Pancreas (tissue), 10 donors: ENCODE measurements at regions not wholly inside any gene's neighbourhood (a gene's known extent, or its start where the extent isn't known, plus 50 kb on each side); places are given as distances from the start of the nearest gene placed in this dataset.
A peak's percentile ranks its signal among the peaks of the same experiment; 100 is the strongest.

Experiments used
- ATAC-seq, 4 donors: fragments of 200-7000 bp; cut with Tn5 transposase; one replicate each; pipeline versions ENCODE4 v1.8.0 to v1.9.1; 2020; ENCODE audit warnings: mild to moderate bottlenecking in 4 of 4, moderate library complexity in 4 of 4
- DNase-seq, 6 donors: peaks; one replicate each; pipeline ENCODE4 v3.0.0-alpha.2; 2020
- FAIRE-seq: peaks from 2 replicates; lab custom pipeline; 2012; peaks lifted over from hg19 to GRCh38; lab: Jason Lieb, UNC
- H3K27ac ChIP-seq, 4 donors: fragments of 200-600 bp; sonication (generic); 1 replicate in 3 of 4; 2 replicates in 1 of 4; pipeline versions ENCODE4 v1.5.0 to v1.8.0; 2020
- H3K27me3 ChIP-seq, 4 donors: fragments of 200-600 bp; one replicate each; pipeline ENCODE4 v1.8.0; 2021
- H3K36me3 ChIP-seq, 3 donors: fragments of 200-600 bp; sonication (generic) in 1 of 3; one replicate each; pipeline versions ENCODE4 v1.5.0 to v1.8.0; 2020 to 2021
- H3K4me1 ChIP-seq, 3 donors: fragments of 200-600 bp; one replicate each; pipeline ENCODE4 v1.8.0; 2021
- H3K4me3 ChIP-seq, 4 donors: fragments of 200-600 bp; sonication (generic) in 2 of 4; one replicate each; pipeline versions ENCODE4 v1.5.0 to v1.8.0; 2020 to 2021
- H3K9me3 ChIP-seq, 4 donors: fragments of 200-600 bp; one replicate each; pipeline ENCODE4 v1.8.0; 2021
- WGBS, 2 donors: extraction: QIAGEN DNeasy Blood & Tissue Kit; methylation state at CpG; one replicate each; pipeline ENCODE4 v1.1.7; 2013; 5-methylcytosine and 5-hydroxymethylcytosine counted together
- intact Hi-C, 3 donors: fragments of 100-400 bp; cut with DNase I; formaldehyde crosslinking; loops; one replicate each; pipeline versions ENCODE4 v1.11.1 to v1.14.2; 2022
- TF ChIP-seq, protein P1 (sequence below), 4 donors: fragments of 200-600 bp; sonication (generic) in 3 of 4; IDR thresholded peaks; one replicate each; pipeline versions ENCODE4 v1.5.0 to v1.8.0; 2021; ENCODE audit warnings: antibody characterized with exemption in 4 of 4
- donor health status: healthy with polysubstance abuse.
- donor health status: DM: no; HTN: no; CAD: no; lungs with moderate emphysema.
- donor health status: DM: no; HTN: no; CAD: no.
- donor health status: control.
- donor health status: control.
- donor health status: Bipolar disorder and iron deficiency.
- donor health status: DM: yes; HTN: yes; CAD: no.
- donor health status: DM: no; HTN: no; CAD: no.
- donor health status: DM: no; HTN: no; CAD: no.
- donor health status: DM: yes; HTN: yes; CAD: no.

DNA sequence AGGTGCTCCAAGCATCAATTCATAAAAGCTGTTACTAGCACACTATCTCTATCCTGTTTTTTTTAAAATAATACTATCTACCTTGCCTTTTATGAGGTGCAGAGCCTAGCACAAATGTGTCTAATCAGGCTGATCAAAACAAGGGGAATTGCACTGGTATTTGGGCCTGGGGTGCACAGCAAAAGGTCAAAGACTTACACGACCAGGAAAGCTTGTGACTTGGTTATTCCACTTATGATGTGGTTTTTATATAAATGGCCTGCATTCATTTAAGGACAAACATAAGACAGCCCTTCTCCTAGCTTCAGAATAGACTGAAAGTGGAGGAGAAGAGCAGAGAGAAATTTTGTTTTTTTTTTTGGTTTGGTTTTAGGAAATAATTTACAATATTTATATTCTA lies 98.4 kb upstream of the SGIP1 start:
- TF ChIP-seq, protein P1, sequence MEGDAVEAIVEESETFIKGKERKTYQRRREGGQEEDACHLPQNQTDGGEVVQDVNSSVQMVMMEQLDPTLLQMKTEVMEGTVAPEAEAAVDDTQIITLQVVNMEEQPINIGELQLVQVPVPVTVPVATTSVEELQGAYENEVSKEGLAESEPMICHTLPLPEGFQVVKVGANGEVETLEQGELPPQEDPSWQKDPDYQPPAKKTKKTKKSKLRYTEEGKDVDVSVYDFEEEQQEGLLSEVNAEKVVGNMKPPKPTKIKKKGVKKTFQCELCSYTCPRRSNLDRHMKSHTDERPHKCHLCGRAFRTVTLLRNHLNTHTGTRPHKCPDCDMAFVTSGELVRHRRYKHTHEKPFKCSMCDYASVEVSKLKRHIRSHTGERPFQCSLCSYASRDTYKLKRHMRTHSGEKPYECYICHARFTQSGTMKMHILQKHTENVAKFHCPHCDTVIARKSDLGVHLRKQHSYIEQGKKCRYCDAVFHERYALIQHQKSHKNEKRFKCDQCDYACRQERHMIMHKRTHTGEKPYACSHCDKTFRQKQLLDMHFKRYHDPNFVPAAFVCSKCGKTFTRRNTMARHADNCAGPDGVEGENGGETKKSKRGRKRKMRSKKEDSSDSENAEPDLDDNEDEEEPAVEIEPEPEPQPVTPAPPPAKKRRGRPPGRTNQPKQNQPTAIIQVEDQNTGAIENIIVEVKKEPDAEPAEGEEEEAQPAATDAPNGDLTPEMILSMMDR (IDR thresholded peaks at IDR 0.05): no peak
- 42 to 47% methylated on average over 1 of the region's 1 CpG for WGBS, 2 donors

DNA sequence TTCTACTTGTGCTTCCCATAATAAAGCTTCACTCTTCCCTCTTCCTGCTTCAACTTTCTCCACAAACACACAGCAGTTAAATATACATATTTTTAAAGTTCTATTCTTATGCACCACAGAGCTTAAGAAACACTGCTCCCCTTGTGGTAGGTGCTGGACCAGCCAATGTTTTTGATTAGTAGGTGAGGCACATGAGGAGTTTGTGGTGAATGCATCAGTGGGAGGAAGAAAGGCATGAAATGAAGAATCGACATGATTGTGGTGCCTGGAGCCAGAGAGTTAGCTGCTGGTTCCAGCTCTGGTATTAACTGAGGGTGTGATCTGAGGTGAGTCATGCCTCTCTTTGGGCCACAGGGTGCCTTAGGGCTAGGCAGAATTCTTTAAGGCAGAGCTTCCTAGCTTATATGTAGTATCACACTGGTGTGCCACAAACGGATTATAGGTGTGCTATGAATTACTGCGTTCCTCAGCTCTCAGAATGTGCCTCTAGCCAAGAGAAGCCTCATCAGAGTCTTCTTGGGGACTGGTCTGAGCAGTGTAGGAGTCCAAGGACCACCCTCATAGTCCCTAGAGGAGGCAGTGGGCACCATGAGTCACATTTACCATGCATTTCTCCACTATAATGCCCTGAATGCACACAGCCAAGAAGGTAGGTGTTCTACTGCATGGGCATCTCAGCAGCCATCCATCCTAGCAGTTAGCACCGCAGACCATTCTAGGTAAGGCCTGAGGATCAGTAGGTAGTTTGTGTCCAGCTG lies 97.4 kb upstream of the SGIP1 start:
- H3K27ac ChIP-seq: no peak overlapping the region
- FAIRE-seq (no peak), ATAC-seq (no peak), DNase-seq (no peak)
- no peaks in the 10 kb centered on the region for H3K27me3 ChIP-seq
- WGBS, 2 donors: 69 to 78% methylated on average over 4 of the region's 4 CpGs
- TF ChIP-seq, protein P1 (IDR thresholded peaks at IDR 0.05): no peak
- H3K9me3 ChIP-seq: no peaks in the 10 kb centered on the region
- intact Hi-C loops: no loop called here
- no peak overlapping the region for H3K4me3 ChIP-seq
- H3K4me1 ChIP-seq: no peaks in the 10 kb centered on the region
- no peaks in the 10 kb centered on the region for H3K36me3 ChIP-seq

More for the DNA sequence above, 98.4 kb upstream of the SGIP1 start:
- no peak overlapping the region for H3K27ac ChIP-seq
- ATAC-seq: no peak
- H3K4me1 ChIP-seq: no peaks in the 10 kb centered on the region
- H3K9me3 ChIP-seq: no peaks in the 10 kb centered on the region
- no peak overlapping the region for H3K4me3 ChIP-seq
- no peak for FAIRE-seq
- intact Hi-C loops: no loop called here
- DNase-seq: no peak
- H3K27me3 ChIP-seq: no peaks in the 10 kb centered on the region
- no peaks in the 10 kb centered on the region for H3K36me3 ChIP-seq

DNA sequence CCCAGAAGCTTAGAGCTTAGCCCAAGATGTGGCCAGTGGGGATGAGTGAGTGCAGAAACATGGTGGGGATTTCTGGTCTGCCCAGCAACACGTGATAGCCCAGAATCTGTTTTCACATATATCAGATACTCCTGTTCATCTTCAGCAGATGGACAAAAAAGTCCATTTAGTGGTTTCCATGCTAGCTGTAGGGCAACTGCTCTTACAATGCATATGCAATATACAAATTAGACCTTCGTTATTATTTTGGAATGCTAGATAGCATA lies 96.9 kb upstream of the SGIP1 start:
- H3K4me3 ChIP-seq: no peak overlapping the region
- H3K27ac ChIP-seq: no peak overlapping the region
- H3K4me1 ChIP-seq: peaks cover 0 to 1% (median 0%) of the 10 kb centered on the region in 3 donors
- H3K9me3 ChIP-seq: no peaks in the 10 kb centered on the region
- no peak for DNase-seq
- TF ChIP-seq, protein P1 (IDR thresholded peaks at IDR 0.05): no peak
- FAIRE-seq: no peak
- WGBS, 2 donors: 52 to 63% methylated on average over 2 of the region's 2 CpGs
- no peaks in the 10 kb centered on the region for H3K36me3 ChIP-seq
- H3K27me3 ChIP-seq: no peaks in the 10 kb centered on the region
- ATAC-seq: no peak
- intact Hi-C loops: no loop called here

DNA sequence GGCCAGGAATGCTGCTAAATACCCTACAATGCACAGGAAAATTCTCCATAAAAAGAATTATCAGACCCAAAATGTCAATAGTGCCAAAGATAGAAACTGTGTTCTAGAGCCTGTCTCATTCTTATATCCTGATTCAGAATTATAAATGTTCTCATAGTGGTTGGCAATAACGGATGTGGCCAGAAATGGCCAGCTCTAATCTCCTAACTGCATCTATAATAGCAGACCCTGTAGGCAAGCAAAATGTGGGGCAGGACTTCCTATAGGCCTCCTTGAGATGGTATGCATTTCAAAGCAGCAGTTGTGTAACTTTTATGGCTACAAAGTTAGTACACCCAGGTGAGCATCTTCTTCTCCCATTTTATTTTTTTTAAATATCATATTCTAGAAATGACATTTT lies 95.9 kb upstream of the SGIP1 start:
- intact Hi-C loops: no loop called here
- ATAC-seq: no peak
- no peaks in the 10 kb centered on the region for H3K36me3 ChIP-seq
- no peaks in the 10 kb centered on the region for H3K27me3 ChIP-seq
- no peak for DNase-seq
- TF ChIP-seq, protein P1 (IDR thresholded peaks at IDR 0.05): no peak
- WGBS, 2 donors: 65 to 78% methylated on average over 1 of the region's 1 CpG
- no peak overlapping the region for H3K27ac ChIP-seq
- H3K4me3 ChIP-seq: no peak overlapping the region
- H3K9me3 ChIP-seq: no peaks in the 10 kb centered on the region
- FAIRE-seq: no peak
- H3K4me1 ChIP-seq: peaks cover 0 to 4% (median 0%) of the 10 kb centered on the region in 3 donors

DNA sequence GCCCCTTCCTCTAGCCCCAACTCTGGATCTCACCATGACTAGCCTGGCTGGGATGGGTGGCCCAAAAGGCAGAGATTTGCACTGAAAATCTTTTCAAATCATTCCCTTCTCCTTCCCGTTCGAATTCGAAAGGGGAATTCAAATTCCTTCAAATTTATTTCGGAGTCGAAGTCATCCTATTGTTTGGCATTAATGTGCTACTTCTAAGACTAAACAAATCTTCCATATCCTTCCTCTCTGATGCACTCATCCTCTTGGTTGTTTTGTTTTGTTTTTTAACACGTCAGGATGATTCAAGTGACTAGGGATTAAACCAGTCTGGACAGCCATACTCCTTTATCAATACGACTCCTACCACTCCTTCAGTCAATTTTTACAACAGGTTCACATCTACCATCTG lies 95.5 kb upstream of the SGIP1 start:
- DNase-seq: no peak
- WGBS, 2 donors: 64 to 83% methylated on average over 7 of the region's 7 CpGs
- no peaks in the 10 kb centered on the region for H3K27me3 ChIP-seq
- intact Hi-C loops: no loop called here
- H3K4me1 ChIP-seq: peaks cover 0 to 4% (median 0%) of the 10 kb centered on the region in 3 donors
- no peak for FAIRE-seq
- TF ChIP-seq, protein P1 (IDR thresholded peaks at IDR 0.05): no peak
- no peak for ATAC-seq
- no peaks in the 10 kb centered on the region for H3K9me3 ChIP-seq
- no peaks in the 10 kb centered on the region for H3K36me3 ChIP-seq
- H3K27ac ChIP-seq: peak overlapping the region in 1 of 4 donors; percentile 5
- no peak overlapping the region for H3K4me3 ChIP-seq
